GM12878 (cell line): ENCODE measurements at regions not wholly inside any gene's neighbourhood (a gene's known extent, or its start where the extent isn't known, plus 50 kb on each side); places are given as distances from the start of the nearest gene placed in this dataset.
"Not testable (repeated sequence)": the region's sequence is repeated elsewhere in the genome, so short reads cannot be mapped to it uniquely, and the experiment has no call there.

Experiments used
- CTCF ChIP-seq, 3 experiments: IDR thresholded peaks in 2 of 3; conservative IDR thresholded peaks in 1 of 3; 2 replicates each; pipeline ENCODE4 v1.5.1; 2011; ENCODE audit warnings: low read depth in 3 of 3, low read length in 3 of 3, mild to moderate bottlenecking in 3 of 3, control low read depth in 2 of 3, moderate library complexity in 2 of 3, inconsistent platforms in 1 of 3, mixed read lengths in 1 of 3; ENCODE audit not compliant: control insufficient read depth in 2 of 3, insufficient read depth in 1 of 3; ENCODE audit errors: extremely low read depth in 1 of 3
- PKNOX1 ChIP-seq: fragments of 450-650 bp; IDR thresholded peaks from 2 replicates; pipeline ENCODE4 v1.6.1; 2016; ENCODE audit warnings: mild to moderate bottlenecking
- TAF1 ChIP-seq: IDR thresholded peaks from 2 replicates; pipeline ENCODE4 v1.6.1; 2011; ENCODE audit warnings: mild to moderate bottlenecking, low read depth, low read length, borderline replicate concordance

GRCh38 chr3:145054055-145054454 lies 1082.4 kb downstream of the DIPK2A start:
- TF ChIP-seq CTCF (IDR thresholded peaks at IDR 0.05 in 2 of 3, conservative IDR thresholded peaks at IDR 0.05 in 1 of 3; ENCODE audit: control insufficient read depth in 2 of 3, extremely low read depth in 1 of 3, insufficient read depth in 1 of 3, low read depth in 3 of 3, low read length in 3 of 3); TAF1; PKNOX1: not testable (repeated sequence)
